Sigmoid colon (tissue), 4 donors: ENCODE measurements at regions not wholly inside any gene's neighbourhood (a gene's known extent, or its start where the extent isn't known, plus 50 kb on each side); places are given as distances from the start of the nearest gene placed in this dataset.

Experiments
- CTCF ChIP-seq, 4 experiments: fragments of 450-650 bp in 3 of 4; fragments of 200-600 bp in 1 of 4; IDR thresholded peaks; one replicate each; pipeline ENCODE4 v1.5.1; 2016 to 2019; ENCODE audit warnings: antibody characterized with exemption in 4 of 4, mild to moderate bottlenecking in 3 of 4, moderate library complexity in 2 of 4
- EP300 ChIP-seq, 4 donors: sonication (generic); formaldehyde crosslinking; IDR thresholded peaks; one replicate each; pipeline ENCODE4 v1.6.1; 2017; ENCODE audit warnings: antibody characterized with exemption in 4 of 4
- POLR2A ChIP-seq, 2 donors: fragments of 450-650 bp; IDR thresholded peaks; one replicate each; pipeline ENCODE4 v1.6.1; 2016; ENCODE audit warnings: antibody characterized with exemption in 2 of 2, mild to moderate bottlenecking in 2 of 2, moderate library complexity in 2 of 2
- POLR2AphosphoS5 ChIP-seq, 4 donors: sonication (generic); formaldehyde crosslinking; IDR thresholded peaks; one replicate each; pipeline ENCODE4 v1.6.1; 2017; ENCODE audit warnings: antibody characterized with exemption in 4 of 4

GRCh38 chr20:12555369-12555768 lies 453.4 kb upstream of the SPTLC3 start:
- TF ChIP-seq CTCF (IDR thresholded peaks at IDR 0.05): no peak
- no peak for TF ChIP-seq POLR2AphosphoS5 (IDR thresholded peaks at IDR 0.05)
- no peak for TF ChIP-seq POLR2A (IDR thresholded peaks at IDR 0.05)
- no peak for TF ChIP-seq EP300 (IDR thresholded peaks at IDR 0.05)
